Fibroblast of lung (primary cell): ENCODE measurements at regions not wholly inside any gene's neighbourhood (a gene's known extent, or its start where the extent isn't known, plus 50 kb on each side); places are given as distances from the start of the nearest gene placed in this dataset.

Experiments
- DNase-seq, 2 donors: peaks; one replicate each; pipeline versions ENCODE4 v3.0.0 to v3.0.0-alpha.2; 2010; ENCODE audit warnings: low read depth in 2 of 2
- H2AFZ ChIP-seq: 2 replicates; pipeline ENCODE4 v1.5.1; 2012; ENCODE audit warnings: low read length, control low read depth, inconsistent platforms
- H3K27ac ChIP-seq: 2 replicates; pipeline ENCODE4 v1.5.1; 2011; ENCODE audit warnings: low read length, control low read depth; ENCODE audit not compliant: insufficient read depth
- H3K27me3 ChIP-seq: 2 replicates; pipeline ENCODE4 v1.5.1; 2011; ENCODE audit warnings: mild to moderate bottlenecking, low read length; ENCODE audit not compliant: control insufficient read depth, insufficient read depth
- H3K36me3 ChIP-seq: 2 replicates; pipeline ENCODE4 v1.5.1; 2011; ENCODE audit warnings: low read length; ENCODE audit not compliant: control insufficient read depth, insufficient read depth
- H3K4me1 ChIP-seq: 2 replicates; pipeline ENCODE4 v1.5.1; 2011; ENCODE audit warnings: low read length; ENCODE audit not compliant: control insufficient read depth, insufficient read depth; ENCODE audit errors: extremely low read depth
- H3K4me2 ChIP-seq: 2 replicates; pipeline ENCODE4 v1.5.1; 2011; ENCODE audit warnings: low read length, control low read depth; ENCODE audit not compliant: insufficient read depth; ENCODE audit errors: extremely low read depth
- H3K4me3 ChIP-seq, 4 experiments: fragments of 200-600 bp in 1 of 4; sonication (generic) in 1 of 4; replicated peaks in 1 of 4; 2 replicates each; pipeline ENCODE4 v1.5.1; 2011 to 2016; ENCODE audit warnings: low read length in 4 of 4, low read depth in 3 of 4, mild to moderate bottlenecking in 3 of 4, control low read depth in 2 of 4, inconsistent platforms in 1 of 4, mixed read lengths in 1 of 4; ENCODE audit not compliant: insufficient read depth in 1 of 4; ENCODE audit errors: control extremely low read depth in 1 of 4
- H3K79me2 ChIP-seq: 2 replicates; pipeline ENCODE4 v1.5.1; 2012; ENCODE audit warnings: mild to moderate bottlenecking, low read length, inconsistent platforms; ENCODE audit not compliant: control insufficient read depth, insufficient read depth
- H3K9ac ChIP-seq: 2 replicates; pipeline ENCODE4 v1.5.1; 2011; ENCODE audit warnings: mild to moderate bottlenecking, low read length, control low read depth; ENCODE audit not compliant: insufficient read depth
- H3K9me3 ChIP-seq: 2 replicates; pipeline ENCODE4 v1.5.1; 2012; ENCODE audit warnings: low read depth, low read length; ENCODE audit not compliant: control insufficient read depth, insufficient read depth
- H4K20me1 ChIP-seq: 2 replicates; pipeline ENCODE4 v1.5.1; 2011; ENCODE audit warnings: low read length; ENCODE audit not compliant: control insufficient read depth, insufficient read depth; ENCODE audit errors: extremely low read depth
- CTCF ChIP-seq, 2 donors: IDR thresholded peaks in 1 of 2; conservative IDR thresholded peaks in 1 of 2; 1 replicate in 1 of 2; 2 replicates in 1 of 2; pipeline ENCODE4 v1.5.1; 2011 to 2012; ENCODE audit warnings: low read length in 2 of 2, control low read depth in 1 of 2, inconsistent platforms in 1 of 2, low read depth in 1 of 2, mild to moderate bottlenecking in 1 of 2
- EZH2 ChIP-seq: IDR thresholded peaks from 2 replicates; pipeline ENCODE4 v1.5.1; 2012; ENCODE audit warnings: low read length, control low read depth, mild to moderate bottlenecking; ENCODE audit errors: missing control alignments

GRCh38 chr1:65625528-65625927, 167.2 kb upstream of the PDE4B start:
- DNase-seq = no peak
- Histone ChIP-seq H3K36me3 (no peaks in the 10 kb centered on the region), H4K20me1 (no peaks in the 10 kb centered on the region), H3K27me3 (no peaks in the 10 kb centered on the region), H2AFZ (no peak overlapping the region), H3K9ac (no peak overlapping the region), H3K4me2 (no peak overlapping the region), H3K9me3 (no peaks in the 10 kb centered on the region), H3K27ac (no peak overlapping the region), H3K4me1 (no peaks in the 10 kb centered on the region), H3K79me2 (no peaks in the 10 kb centered on the region), H3K4me3 (no peak overlapping the region)
- TF ChIP-seq EZH2 (no peak), CTCF (conservative IDR thresholded peaks at IDR 0.05 in 1 of 2, IDR thresholded peaks at IDR 0.05 in 1 of 2; ENCODE audit: low read depth in 1 of 2, low read length in 2 of 2) (no peak)

- TF ChIP-seq CTCF (conservative IDR thresholded peaks at IDR 0.05 in 1 of 2, IDR thresholded peaks at IDR 0.05 in 1 of 2; ENCODE audit: low read depth in 1 of 2, low read length in 2 of 2) (no peak), EZH2 (no peak)
Measured at GRCh38 chr1:65626003-65626402, 166.7 kb upstream of the PDE4B start.

GRCh38 chr1:65629788-65630187, 162.9 kb upstream of the PDE4B start:
- H3K4me3 ChIP-seq = no peak overlapping the region

More at GRCh38 chr1:65626003-65626402, 166.7 kb upstream of the PDE4B start:
- no peak overlapping the region for H3K27ac ChIP-seq
- no peak for DNase-seq
- H3K4me1 ChIP-seq = no peaks in the 10 kb centered on the region
- H3K36me3 ChIP-seq = no peaks in the 10 kb centered on the region
- no peaks in the 10 kb centered on the region for H3K9me3 ChIP-seq
- H3K9ac ChIP-seq = no peak overlapping the region
- H3K27me3 ChIP-seq = no peaks in the 10 kb centered on the region
- H3K79me2 ChIP-seq = no peaks in the 10 kb centered on the region
- H3K4me2 ChIP-seq = no peak overlapping the region
- H4K20me1 ChIP-seq = no peaks in the 10 kb centered on the region
- H3K4me3 ChIP-seq = no peak overlapping the region
- H2AFZ ChIP-seq = no peak overlapping the region

More at GRCh38 chr1:65629788-65630187, 162.9 kb upstream of the PDE4B start:
- no peak overlapping the region for H2AFZ ChIP-seq
- no peak for DNase-seq
- H4K20me1 ChIP-seq = no peaks in the 10 kb centered on the region
- no peaks in the 10 kb centered on the region for H3K4me1 ChIP-seq
- TF ChIP-seq CTCF (conservative IDR thresholded peaks at IDR 0.05 in 1 of 2, IDR thresholded peaks at IDR 0.05 in 1 of 2; ENCODE audit: low read depth in 1 of 2, low read length in 2 of 2) (no peak), EZH2 (no peak)
- no peak overlapping the region for H3K4me2 ChIP-seq
- no peak overlapping the region for H3K27ac ChIP-seq
- H3K36me3 ChIP-seq = no peaks in the 10 kb centered on the region
- no peaks in the 10 kb centered on the region for H3K79me2 ChIP-seq
- H3K9me3 ChIP-seq = no peaks in the 10 kb centered on the region
- no peaks in the 10 kb centered on the region for H3K27me3 ChIP-seq
- no peak overlapping the region for H3K9ac ChIP-seq
